GM12878 (cell line): ENCODE measurements at regions not wholly inside any gene's neighbourhood (a gene's known extent, or its start where the extent isn't known, plus 50 kb on each side); places are given as distances from the start of the nearest gene placed in this dataset.

Experiments used
- CTCF ChIP-seq, 3 experiments: IDR thresholded peaks in 2 of 3; conservative IDR thresholded peaks in 1 of 3; 2 replicates each; pipeline ENCODE4 v1.5.1; 2011; ENCODE audit warnings: low read depth in 3 of 3, low read length in 3 of 3, mild to moderate bottlenecking in 3 of 3, control low read depth in 2 of 3, moderate library complexity in 2 of 3, inconsistent platforms in 1 of 3, mixed read lengths in 1 of 3; ENCODE audit not compliant: control insufficient read depth in 2 of 3, insufficient read depth in 1 of 3; ENCODE audit errors: extremely low read depth in 1 of 3
- ELK1 ChIP-seq: IDR thresholded peaks from 2 replicates; pipeline ENCODE4 v1.6.1; 2012; ENCODE audit warnings: low read depth, low read length, improper control_type of control experiment
- EZH2 ChIP-seq: IDR thresholded peaks from 2 replicates; pipeline ENCODE4 v1.6.1; 2012; ENCODE audit warnings: low read depth, mild to moderate bottlenecking, control low read depth, inconsistent platforms, low read length, borderline replicate concordance; ENCODE audit not compliant: control insufficient read depth
- FOXK2 ChIP-seq: fragments of 450-650 bp; IDR thresholded peaks from 2 replicates; pipeline ENCODE4 v1.6.1; 2017; ENCODE audit warnings: mild to moderate bottlenecking, moderate library complexity
- JUNB ChIP-seq: IDR thresholded peaks from 2 replicates; pipeline ENCODE4 v1.6.1; 2016; ENCODE audit warnings: antibody characterized with exemption, mild to moderate bottlenecking
- MYC ChIP-seq: IDR thresholded peaks from 2 replicates; pipeline ENCODE4 v1.6.1; 2011; ENCODE audit warnings: mild to moderate bottlenecking, low read length, moderate library complexity, inconsistent platforms; ENCODE audit not compliant: insufficient read depth, insufficient replicate concordance, insufficient read length, severe bottlenecking
- POLR2A ChIP-seq: IDR thresholded peaks from 2 replicates; pipeline ENCODE4 v1.6.1; 2011; ENCODE audit warnings: low read depth, mild to moderate bottlenecking, low read length

GRCh38 chr9:79151791-79152190 is 420.0 kb upstream of the TLE4 start:
- TF ChIP-seq FOXK2 (no peak), ELK1 (no peak), POLR2A (no peak), JUNB (no peak), MYC (no peak), EZH2 (no peak), CTCF (IDR thresholded peaks at IDR 0.05 in 2 of 3, conservative IDR thresholded peaks at IDR 0.05 in 1 of 3; ENCODE audit: control insufficient read depth in 2 of 3, extremely low read depth in 1 of 3, insufficient read depth in 1 of 3, low read depth in 3 of 3, low read length in 3 of 3) (no peak)
